Panc1 (cell line): ENCODE measurements at regions not wholly inside any gene's neighbourhood (a gene's known extent, or its start where the extent isn't known, plus 50 kb on each side); places are given as distances from the start of the nearest gene placed in this dataset.

ENCODE experiments used
- CTCF ChIP-seq: fragments of 450-650 bp; IDR thresholded peaks from 2 replicates; pipeline ENCODE4 v1.5.1; 2017; ENCODE audit warnings: mild to moderate bottlenecking
- POLR2AphosphoS5 ChIP-seq: IDR thresholded peaks from 2 replicates; pipeline ENCODE4 v1.6.1; 2012; ENCODE audit warnings: mild to moderate bottlenecking, low read depth, low read length, moderate library complexity
- TF ChIP-seq, protein P1 (sequence below), 2 experiments: IDR thresholded peaks; 2 replicates each; pipeline ENCODE4 v1.6.1; 2011 to 2012; ENCODE audit warnings: low read depth in 2 of 2, control low read depth in 1 of 2, low read length in 1 of 2, mild to moderate bottlenecking in 1 of 2, moderate library complexity in 1 of 2; ENCODE audit not compliant: insufficient read depth in 1 of 2

DNA sequence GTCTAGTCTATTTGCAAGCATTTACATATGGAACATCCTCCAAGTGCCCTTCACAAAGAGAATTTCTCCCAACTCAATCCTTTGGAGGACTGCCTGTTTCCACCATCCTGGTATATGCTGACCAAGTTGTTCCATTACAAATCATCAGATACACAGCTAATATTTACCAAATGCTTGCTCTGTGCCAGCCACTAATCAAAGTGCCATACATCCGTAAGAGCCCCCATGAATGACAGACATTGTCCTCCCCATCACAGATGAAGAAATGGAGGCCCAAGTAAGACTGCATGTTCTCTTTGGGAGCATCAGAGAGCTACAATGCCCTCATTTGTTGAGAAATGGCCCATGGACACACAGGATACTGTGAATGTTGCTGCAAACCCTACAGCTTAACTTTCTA is 130.0 kb upstream of the BACE2 start:
- TF ChIP-seq, protein P1, sequence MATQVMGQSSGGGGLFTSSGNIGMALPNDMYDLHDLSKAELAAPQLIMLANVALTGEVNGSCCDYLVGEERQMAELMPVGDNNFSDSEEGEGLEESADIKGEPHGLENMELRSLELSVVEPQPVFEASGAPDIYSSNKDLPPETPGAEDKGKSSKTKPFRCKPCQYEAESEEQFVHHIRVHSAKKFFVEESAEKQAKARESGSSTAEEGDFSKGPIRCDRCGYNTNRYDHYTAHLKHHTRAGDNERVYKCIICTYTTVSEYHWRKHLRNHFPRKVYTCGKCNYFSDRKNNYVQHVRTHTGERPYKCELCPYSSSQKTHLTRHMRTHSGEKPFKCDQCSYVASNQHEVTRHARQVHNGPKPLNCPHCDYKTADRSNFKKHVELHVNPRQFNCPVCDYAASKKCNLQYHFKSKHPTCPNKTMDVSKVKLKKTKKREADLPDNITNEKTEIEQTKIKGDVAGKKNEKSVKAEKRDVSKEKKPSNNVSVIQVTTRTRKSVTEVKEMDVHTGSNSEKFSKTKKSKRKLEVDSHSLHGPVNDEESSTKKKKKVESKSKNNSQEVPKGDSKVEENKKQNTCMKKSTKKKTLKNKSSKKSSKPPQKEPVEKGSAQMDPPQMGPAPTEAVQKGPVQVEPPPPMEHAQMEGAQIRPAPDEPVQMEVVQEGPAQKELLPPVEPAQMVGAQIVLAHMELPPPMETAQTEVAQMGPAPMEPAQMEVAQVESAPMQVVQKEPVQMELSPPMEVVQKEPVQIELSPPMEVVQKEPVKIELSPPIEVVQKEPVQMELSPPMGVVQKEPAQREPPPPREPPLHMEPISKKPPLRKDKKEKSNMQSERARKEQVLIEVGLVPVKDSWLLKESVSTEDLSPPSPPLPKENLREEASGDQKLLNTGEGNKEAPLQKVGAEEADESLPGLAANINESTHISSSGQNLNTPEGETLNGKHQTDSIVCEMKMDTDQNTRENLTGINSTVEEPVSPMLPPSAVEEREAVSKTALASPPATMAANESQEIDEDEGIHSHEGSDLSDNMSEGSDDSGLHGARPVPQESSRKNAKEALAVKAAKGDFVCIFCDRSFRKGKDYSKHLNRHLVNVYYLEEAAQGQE (IDR thresholded peaks at IDR 0.05; ENCODE audit: insufficient read depth in 1 of 2, low read depth in 2 of 2, low read length in 1 of 2) = no peak
- TF ChIP-seq CTCF (no peak), POLR2AphosphoS5 (no peak)
